Kidney capillary endothelial cell (primary cell): ENCODE measurements at regions not wholly inside any gene's neighbourhood (a gene's known extent, or its start where the extent isn't known, plus 50 kb on each side); places are given as distances from the start of the nearest gene placed in this dataset.
A peak's percentile ranks its signal among the peaks of the same experiment; 100 is the strongest.

Source experiments
- DNase-seq: peaks from one replicate; pipeline ENCODE4 v3.0.0-alpha.2; 2018; ENCODE audit warnings: low spot score

DNA sequence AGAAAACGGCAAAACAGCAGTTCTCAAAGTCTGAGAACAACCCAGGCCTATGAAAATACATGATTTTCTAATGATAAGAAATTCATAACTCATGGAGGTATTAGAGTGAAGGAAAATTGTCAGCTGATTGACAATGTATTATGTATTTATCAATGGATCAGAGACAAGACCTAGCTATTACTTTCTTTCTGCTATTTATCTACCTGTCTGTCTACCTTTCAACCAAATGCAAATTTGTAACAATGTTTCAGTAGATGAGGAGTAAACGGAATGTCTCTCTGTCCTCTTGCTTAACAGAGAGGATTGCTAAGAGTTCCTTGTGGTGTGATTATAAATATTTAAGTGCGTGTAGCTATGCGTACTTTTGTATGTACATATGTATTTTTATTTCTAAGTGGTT lies 568.7 kb upstream of the RGS18 start:
- DNase-seq, result no peak

DNA sequence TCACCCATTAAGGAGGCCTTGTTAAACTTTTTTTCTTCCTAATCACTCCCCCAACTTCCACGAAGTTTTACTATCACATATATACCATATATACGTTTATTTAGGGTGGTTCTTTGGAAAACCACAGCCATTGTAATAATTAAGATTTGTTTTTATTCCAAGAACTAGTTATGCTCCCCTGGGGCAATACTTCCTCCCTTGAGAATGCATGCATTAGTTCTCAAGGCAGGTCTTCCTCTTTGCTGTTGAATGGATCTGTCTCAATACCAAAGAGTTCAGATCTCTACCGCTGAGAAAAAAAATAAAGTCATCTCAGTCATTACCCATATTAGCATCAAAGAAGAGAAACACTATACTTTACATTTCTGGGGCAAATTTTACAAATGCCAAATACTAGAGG lies 567.7 kb upstream of the RGS18 start:
- no peak for DNase-seq

DNA sequence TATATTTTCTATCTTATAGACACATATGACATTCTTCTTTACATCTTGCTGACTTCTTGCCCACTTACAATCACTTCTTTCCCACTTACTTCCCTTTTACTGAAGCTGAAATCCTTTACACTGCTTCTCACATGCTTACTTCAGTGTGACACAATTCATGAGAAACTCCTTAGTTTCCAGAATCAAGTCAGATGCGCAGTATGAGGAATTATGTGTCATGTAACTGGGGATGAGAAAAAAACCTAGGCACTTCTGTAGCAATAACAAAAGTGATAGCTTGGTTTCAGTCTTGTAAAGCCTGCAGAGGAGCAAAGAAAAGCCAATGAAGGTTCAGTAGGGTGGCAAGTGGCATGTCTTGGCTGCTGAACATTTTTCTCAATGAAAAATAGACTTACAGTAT lies 566.2 kb upstream of the RGS18 start:
- DNase-seq, result no peak

- no peak for DNase-seq
Measured at GRCh38 chr1:191592907-191593306, 565.4 kb upstream of the RGS18 start.

GRCh38 chr1:191595170-191595569 lies 563.1 kb upstream of the RGS18 start:
- no peak for DNase-seq

DNA sequence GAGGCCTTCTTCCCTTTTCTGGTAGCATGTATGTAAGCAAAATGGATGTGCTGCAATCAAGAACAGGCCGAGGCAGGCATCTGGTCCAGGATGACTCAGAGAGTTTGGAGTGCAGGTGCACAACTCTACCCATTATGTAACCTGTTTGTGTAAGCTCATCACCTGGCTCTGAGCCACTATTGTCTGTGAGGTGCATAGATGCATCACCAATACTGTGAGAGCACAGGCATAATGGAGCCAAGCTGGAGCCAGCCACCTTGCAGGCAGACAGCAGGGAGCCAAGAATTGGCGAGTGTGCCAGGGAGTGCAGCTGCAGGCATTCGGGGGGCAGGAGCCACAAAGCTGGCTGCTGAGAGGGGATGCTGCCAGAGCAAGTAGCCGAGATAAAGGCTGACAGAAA lies 549.9 kb upstream of the RGS18 start:
- DNase-seq, result no peak

GRCh38 chr1:191609305-191609704 lies 549.0 kb upstream of the RGS18 start:
- DNase-seq, result no peak

DNA sequence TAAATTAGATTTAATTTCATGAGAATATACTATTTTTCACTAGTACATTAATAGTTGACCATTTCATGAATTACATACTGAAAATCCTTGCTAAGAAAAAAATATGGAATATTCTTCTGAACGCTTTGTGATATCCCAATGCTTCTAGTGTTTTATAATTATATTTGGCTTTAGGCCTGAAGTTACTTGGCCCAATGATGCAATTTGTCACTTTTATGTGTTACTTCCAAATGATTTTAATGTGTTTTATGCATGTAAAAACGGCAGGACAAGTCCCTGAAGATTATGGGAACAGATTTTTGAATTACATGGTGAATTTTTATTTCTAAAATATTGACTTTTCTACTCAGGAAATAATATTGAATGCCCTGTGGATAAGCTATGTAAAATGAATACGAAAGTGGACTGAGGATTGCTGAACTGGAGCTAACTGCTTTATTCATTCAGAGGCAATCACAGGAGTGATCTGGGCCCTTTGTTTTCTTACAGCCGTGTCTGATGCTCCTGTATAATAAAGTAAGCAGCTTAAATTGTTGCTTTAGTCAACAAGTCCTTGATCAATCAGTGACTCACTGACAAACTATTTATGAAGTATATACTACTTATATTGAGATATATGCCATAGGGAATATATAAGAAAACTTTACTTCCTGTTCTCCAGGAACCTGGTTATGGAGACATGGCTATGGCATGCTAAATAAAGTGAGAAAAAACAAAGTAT lies 543.0 kb upstream of the RGS18 start:
- no peak for DNase-seq

DNA sequence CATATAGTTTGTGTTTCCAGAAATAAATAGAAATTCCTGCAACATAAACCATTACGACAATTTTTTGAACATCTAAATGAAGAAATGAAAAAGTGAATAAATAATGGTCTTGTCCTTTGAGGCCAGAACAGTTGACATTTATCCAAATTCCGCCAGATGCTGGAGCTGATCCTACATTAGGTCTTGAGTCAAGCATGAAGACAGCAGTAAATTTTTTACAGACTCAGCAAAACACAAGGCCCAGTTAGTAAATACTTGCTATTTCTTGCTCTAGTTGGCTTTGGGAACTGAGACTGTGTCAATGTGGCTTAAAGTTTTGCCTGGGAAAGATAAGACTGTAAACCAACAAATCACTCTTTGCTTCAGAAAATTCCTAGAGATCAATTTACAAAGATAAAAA lies 540.1 kb upstream of the RGS18 start:
- no peak for DNase-seq

DNA sequence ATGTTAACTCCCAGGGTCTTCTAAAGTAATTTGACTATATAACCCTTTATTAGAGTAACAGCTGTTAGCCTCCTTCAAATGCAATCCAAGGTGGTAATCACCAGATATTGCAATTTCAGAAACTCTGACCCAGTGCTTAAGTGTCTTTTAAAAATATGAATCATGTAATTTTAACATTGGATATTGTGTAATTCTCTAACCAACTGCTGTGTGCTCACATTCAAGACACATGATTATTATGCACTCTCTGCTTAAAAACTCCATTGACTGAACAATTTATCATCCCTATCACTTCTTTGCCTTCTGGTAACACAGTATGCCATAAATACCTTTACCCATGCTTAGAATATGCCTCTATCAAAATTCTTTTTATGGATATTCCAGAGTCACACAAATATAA lies 537.4 kb upstream of the RGS18 start:
- DNase-seq, result no peak

DNA sequence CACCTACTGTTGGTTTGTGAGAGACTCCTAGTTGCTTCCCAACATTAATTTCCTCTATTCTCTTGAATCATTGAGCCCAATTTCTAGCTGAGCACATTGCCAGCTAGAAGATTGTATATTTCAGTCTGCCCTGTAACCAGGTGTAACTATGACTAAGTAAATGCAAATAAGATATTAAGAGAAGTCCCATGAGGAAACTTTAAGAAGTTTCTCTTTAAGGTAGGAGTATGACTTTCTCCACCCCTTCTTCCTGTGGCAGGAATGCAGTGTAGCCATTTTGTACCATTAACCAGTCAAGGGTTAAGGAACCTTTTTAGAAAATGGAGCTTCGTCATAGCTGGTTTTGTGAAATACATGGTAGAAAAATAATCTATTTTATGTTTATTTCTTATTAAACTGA lies 534.2 kb upstream of the RGS18 start:
- no peak for DNase-seq

DNA sequence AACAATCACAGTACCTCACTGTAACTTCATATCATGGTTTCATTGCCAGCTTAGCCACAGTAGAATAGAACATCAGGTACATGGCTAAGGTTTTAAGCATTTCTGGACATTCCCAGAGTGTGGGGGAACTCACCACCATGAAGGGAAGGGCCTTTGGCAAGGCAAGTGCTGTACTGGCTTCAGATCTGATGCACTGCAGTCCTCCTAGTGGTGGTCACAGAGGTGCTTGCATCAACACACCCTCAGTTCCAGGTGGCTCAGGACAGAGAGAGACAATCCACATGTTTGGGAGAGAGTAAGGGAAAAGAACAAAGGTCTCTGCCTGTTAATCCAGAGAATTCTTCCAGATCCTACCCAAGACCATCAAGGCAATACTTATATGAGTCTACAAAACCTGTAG lies 528.4 kb upstream of the RGS18 start:
- no peak for DNase-seq

DNA sequence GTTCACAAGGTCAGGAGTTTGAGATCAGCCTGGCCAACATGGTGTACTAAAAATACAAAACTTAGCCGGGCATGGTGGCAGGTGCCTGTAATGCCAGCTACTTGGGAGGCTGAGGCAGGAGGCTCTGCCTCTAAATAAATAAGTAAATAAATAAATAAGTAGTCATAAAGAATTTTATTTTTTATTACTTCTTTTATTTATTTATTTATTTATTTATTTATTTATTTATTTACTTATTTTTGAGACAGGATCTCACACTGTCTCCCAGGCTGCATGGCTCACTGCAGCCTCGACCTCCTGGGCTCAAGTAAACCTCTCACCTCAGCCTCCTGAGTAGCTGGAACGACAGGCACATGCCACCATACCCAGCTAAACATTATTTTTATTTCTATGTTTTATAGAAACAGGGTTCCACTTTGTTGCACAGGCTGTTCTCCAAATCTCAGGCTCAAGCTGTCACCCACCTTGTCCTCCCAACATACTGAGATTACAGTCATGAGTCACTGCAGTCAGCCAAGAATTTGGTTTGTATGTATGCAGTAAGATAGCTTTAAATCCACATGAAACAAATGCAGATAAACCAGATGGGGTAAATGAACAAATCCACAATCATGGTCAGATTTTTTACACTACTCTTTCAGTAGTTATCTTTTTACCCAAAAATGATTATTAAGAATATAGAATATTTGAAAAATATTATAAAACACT lies 523.3 kb upstream of the RGS18 start:
- DNase-seq, result no peak

GRCh38 chr1:191636345-191636744 lies 521.9 kb upstream of the RGS18 start:
- DNase-seq, result no peak

- peak; percentile 0 for DNase-seq
Measured at GRCh38 chr1:191641420-191642260, 516.6 kb upstream of the RGS18 start.

- DNase-seq, result no peak
Measured at GRCh38 chr1:191643060-191643459, 515.2 kb upstream of the RGS18 start.

GRCh38 chr1:191648939-191649338 lies 509.3 kb upstream of the RGS18 start:
- DNase-seq, result no peak

DNA sequence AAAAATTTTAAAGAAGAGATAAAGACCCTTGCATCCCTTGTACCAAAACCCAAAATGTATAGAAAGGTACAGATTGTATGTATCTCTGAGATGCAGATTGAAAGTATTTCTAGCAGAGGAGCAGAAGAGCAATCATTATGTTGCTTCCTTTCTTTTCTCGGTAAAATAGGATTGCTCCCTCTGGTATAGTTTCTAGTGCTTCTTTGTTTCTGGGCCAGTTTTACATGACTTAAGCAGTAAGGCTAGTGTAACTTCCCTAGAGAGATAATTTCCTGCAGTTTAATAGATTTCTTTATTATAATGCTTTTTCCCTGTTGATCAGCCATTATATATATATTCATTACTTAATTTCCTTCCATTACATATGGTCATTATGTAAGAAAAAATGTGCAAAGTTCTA lies 496.2 kb upstream of the RGS18 start:
- DNase-seq, result no peak

DNA sequence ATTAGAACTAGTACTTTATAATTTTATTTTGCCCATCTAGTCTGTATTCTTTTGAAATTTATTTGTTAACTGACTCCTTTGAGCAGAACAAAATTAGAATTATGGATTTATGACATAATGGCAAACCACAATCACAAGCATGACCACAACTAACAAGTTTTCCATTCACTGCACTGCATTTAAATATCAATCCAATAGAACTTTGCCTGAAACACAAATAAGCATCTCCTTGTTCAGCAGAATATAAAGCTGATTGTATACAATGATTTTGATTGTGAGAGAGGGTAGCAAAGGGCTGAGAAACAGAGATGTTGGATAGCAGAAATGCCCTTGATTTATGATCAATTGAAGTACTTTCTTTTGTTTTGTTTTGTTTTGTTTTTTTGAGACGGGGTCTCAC lies 495.5 kb upstream of the RGS18 start:
- DNase-seq, result no peak

- no peak for DNase-seq
Measured at GRCh38 chr1:191668525-191668924, 489.7 kb upstream of the RGS18 start.

DNA sequence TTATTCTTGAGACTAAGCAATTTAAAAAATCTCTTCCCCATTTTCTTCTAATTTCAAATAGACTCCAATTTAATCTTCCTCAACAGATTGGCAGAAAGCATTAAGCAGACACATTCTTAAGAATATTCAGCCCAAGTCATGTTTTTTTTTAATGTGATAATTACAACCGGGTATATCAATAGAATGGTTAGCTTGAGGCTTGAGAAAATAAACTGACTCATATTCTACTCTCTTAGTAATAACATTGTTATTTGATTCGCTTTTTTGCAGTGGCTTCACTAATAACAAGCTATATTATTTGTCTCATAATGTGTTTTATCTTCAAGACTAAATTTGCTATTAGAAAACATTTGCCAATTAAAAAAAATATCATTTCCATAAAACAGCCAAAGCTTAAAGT lies 488.6 kb upstream of the RGS18 start:
- no peak for DNase-seq

- no peak for DNase-seq
Measured at GRCh38 chr1:191671236-191671635, 487.0 kb upstream of the RGS18 start.

- no peak for DNase-seq
Measured at GRCh38 chr1:191674626-191675179, 483.6 kb upstream of the RGS18 start.
